ENCODE measurements at regions not wholly inside any gene's neighbourhood (a gene's known extent, or its start where the extent isn't known, plus 50 kb on each side); places are given as distances from the start of the nearest gene placed in this dataset.

DNA sequence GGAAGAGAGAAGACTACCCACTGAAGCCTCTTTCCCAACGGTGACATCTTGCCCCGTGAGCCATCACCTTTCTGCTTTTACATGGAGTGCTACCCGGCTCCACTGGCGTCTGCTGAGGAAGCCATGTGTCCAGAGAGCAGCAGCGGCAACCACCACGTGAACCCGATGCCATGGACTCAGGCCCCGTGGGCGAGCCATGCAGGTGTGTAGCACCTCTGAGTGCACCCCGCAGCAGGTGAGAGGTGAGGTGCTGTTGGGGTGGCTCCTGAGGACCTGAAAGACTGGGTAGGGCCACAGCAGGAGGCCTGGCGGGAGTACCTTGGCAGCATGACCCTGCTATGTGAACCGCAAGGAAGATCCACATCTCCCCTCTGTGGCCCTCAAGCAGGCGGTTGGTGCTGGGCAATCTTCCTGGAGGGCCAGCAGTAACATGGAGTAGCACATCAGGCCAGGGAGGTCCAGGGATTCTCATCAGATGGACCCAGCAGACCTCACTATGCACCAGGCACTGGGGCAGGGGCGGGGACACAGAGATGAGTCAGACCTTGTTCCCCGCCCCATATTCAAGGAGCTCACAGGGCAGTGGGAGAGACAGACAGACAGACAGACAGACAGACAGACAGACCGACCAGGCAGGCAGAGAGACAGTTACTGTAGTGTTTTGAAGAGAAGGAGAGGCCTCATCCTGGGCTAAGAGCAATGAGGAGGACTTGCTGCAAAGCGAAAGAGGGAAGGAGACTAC lies 129.6 kb downstream of the PAPOLA start:
- TF ChIP-seq, protein P1, sequence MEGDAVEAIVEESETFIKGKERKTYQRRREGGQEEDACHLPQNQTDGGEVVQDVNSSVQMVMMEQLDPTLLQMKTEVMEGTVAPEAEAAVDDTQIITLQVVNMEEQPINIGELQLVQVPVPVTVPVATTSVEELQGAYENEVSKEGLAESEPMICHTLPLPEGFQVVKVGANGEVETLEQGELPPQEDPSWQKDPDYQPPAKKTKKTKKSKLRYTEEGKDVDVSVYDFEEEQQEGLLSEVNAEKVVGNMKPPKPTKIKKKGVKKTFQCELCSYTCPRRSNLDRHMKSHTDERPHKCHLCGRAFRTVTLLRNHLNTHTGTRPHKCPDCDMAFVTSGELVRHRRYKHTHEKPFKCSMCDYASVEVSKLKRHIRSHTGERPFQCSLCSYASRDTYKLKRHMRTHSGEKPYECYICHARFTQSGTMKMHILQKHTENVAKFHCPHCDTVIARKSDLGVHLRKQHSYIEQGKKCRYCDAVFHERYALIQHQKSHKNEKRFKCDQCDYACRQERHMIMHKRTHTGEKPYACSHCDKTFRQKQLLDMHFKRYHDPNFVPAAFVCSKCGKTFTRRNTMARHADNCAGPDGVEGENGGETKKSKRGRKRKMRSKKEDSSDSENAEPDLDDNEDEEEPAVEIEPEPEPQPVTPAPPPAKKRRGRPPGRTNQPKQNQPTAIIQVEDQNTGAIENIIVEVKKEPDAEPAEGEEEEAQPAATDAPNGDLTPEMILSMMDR (conservative IDR thresholded peaks at IDR 0.05; ENCODE audit: low read depth, low read length), result no peak
- no peak for TF ChIP-seq EZH2 (IDR thresholded peaks at IDR 0.05; ENCODE audit: low read length, unreplicated experiment)
- no peak for TF ChIP-seq EZH2phosphoT487 (IDR thresholded peaks at IDR 0.05; ENCODE audit: borderline replicate concordance, low read length)

All from PC-3 (cell line).